ENCODE measurements at regions not wholly inside any gene's neighbourhood (a gene's known extent, or its start where the extent isn't known, plus 50 kb on each side); places are given as distances from the start of the nearest gene placed in this dataset.
A peak's percentile ranks its signal among the peaks of the same experiment; 100 is the strongest.

DNA sequence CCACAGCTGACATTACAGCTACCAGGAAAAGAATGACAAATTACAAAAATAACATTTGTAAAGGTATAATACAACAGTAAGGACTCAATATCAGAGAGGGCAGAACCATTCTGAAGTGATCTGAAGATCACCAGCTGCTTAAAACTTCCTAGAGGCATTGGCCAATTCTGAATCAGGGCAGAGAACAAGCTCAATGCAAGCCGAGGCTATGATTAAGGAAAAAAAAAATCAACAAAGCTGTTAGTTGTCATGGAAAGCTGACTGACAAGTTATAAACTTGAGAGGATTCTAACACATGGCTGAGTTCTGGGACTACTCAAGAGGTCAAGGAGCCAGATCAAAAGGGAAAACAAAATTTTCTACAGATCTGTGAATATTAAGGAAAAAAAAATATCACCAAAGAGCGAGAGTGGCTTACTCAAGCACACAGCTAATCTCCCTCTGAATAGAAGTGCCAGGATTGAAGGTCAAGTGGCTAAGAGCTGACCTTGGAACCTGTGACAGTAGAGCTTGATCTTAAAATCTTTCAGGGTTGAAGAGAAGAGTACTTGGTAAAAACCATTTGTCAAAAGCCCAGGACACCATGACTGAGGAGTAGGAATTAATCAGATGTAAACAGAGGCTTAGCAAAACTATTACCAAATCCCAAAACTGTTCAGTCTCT is 383.4 kb downstream of the USP25 start:
- no peak overlapping the region for H3K27ac ChIP-seq (ENCODE audit: low read depth in 2 of 2, low read length in 2 of 2)
- TF ChIP-seq, protein P1, sequence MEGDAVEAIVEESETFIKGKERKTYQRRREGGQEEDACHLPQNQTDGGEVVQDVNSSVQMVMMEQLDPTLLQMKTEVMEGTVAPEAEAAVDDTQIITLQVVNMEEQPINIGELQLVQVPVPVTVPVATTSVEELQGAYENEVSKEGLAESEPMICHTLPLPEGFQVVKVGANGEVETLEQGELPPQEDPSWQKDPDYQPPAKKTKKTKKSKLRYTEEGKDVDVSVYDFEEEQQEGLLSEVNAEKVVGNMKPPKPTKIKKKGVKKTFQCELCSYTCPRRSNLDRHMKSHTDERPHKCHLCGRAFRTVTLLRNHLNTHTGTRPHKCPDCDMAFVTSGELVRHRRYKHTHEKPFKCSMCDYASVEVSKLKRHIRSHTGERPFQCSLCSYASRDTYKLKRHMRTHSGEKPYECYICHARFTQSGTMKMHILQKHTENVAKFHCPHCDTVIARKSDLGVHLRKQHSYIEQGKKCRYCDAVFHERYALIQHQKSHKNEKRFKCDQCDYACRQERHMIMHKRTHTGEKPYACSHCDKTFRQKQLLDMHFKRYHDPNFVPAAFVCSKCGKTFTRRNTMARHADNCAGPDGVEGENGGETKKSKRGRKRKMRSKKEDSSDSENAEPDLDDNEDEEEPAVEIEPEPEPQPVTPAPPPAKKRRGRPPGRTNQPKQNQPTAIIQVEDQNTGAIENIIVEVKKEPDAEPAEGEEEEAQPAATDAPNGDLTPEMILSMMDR (IDR thresholded peaks at IDR 0.05; ENCODE audit: borderline replicate concordance, extremely low read depth, insufficient read depth), result no peak
- H3K9me3 ChIP-seq (ENCODE audit: control insufficient read depth in 2 of 3, insufficient read depth in 1 of 3, low read length in 3 of 3), result no peaks in the 10 kb centered on the region
- no peak for FAIRE-seq
- no peaks in the 10 kb centered on the region for H3K4me1 ChIP-seq (ENCODE audit: control insufficient read depth in 2 of 3, insufficient read depth in 2 of 3, low read depth in 1 of 3, low read length in 3 of 3)
- H3K27me3 ChIP-seq (ENCODE audit: control insufficient read depth, insufficient read depth, low read length), result no peaks in the 10 kb centered on the region
- no peaks in the 10 kb centered on the region for H3K36me3 ChIP-seq (ENCODE audit: control insufficient read depth in 2 of 3, insufficient read depth in 3 of 3, low read length in 3 of 3)
- peak in 1 of 5 donors; percentile 2 for DNase-seq
- no peak overlapping the region for H3K9ac ChIP-seq (ENCODE audit: low read length in 3 of 3)
- no peak overlapping the region for H3K4me3 ChIP-seq (ENCODE audit: low read length in 3 of 3)
- intact Hi-C loops (cut with DNase I), result no loop called here

DNA sequence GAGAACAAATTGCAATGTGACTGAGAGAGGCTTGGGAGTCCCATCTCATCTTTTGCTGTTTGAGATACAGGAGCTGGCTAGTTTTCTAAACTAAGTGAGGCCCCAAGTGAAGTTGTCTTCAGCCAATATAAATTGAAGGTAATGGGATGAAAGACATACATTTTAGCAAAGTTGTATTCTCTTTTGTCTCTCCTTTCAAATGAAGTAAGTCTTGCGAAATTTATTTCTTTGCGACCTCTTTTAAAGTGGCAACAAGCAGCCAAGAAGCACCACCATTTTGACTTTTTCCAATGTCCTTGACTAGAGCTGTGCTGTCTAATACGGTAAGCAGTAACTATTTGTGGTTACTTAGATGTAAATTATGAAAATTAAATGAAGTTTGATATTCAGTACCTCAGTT is 385.7 kb downstream of the USP25 start:
- DNase-seq (no peak), FAIRE-seq (no peak)
- TF ChIP-seq, protein P1 (IDR thresholded peaks at IDR 0.05; ENCODE audit: borderline replicate concordance, extremely low read depth, insufficient read depth), result no peak
- no peaks in the 10 kb centered on the region for H3K4me1 ChIP-seq (ENCODE audit: control insufficient read depth in 2 of 3, insufficient read depth in 2 of 3, low read depth in 1 of 3, low read length in 3 of 3)
- no peaks in the 10 kb centered on the region for H3K36me3 ChIP-seq (ENCODE audit: control insufficient read depth in 2 of 3, insufficient read depth in 3 of 3, low read length in 3 of 3)
- no peak overlapping the region for H3K9ac ChIP-seq (ENCODE audit: low read length in 3 of 3)
- intact Hi-C loops (cut with DNase I), result no loop called here
- no peak overlapping the region for H3K4me3 ChIP-seq (ENCODE audit: low read length in 3 of 3)
- no peaks in the 10 kb centered on the region for H3K9me3 ChIP-seq (ENCODE audit: control insufficient read depth in 2 of 3, insufficient read depth in 1 of 3, low read length in 3 of 3)
- no peak overlapping the region for H3K27ac ChIP-seq (ENCODE audit: low read depth in 2 of 2, low read length in 2 of 2)
- H3K27me3 ChIP-seq (ENCODE audit: control insufficient read depth, insufficient read depth, low read length), result no peaks in the 10 kb centered on the region

DNA sequence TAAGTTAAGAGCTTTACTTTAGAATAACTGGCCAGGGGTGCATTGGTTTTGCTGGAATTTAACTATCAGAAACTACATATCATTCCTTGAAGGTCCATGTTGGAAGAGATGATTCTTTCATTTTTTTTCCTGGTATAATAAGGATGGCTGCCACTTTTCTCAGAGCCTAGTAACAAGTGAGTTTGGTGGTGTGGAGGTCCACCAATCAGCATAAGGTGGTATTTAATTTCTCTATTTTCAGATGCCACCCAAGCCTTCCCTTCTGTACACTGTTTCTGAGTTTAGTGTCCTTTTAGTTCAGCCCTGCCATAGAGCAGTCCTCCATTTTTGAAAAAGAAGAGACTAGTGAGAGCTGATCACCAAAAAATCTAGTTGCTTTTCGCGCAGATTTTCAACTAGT is 386.3 kb downstream of the USP25 start:
- no peak for FAIRE-seq
- no peaks in the 10 kb centered on the region for H3K27me3 ChIP-seq (ENCODE audit: control insufficient read depth, insufficient read depth, low read length)
- no peaks in the 10 kb centered on the region for H3K9me3 ChIP-seq (ENCODE audit: control insufficient read depth in 2 of 3, insufficient read depth in 1 of 3, low read length in 3 of 3)
- H3K4me1 ChIP-seq (ENCODE audit: control insufficient read depth in 2 of 3, insufficient read depth in 2 of 3, low read depth in 1 of 3, low read length in 3 of 3), result no peaks in the 10 kb centered on the region
- DNase-seq, result no peak
- no peak overlapping the region for H3K27ac ChIP-seq (ENCODE audit: low read depth in 2 of 2, low read length in 2 of 2)
- TF ChIP-seq, protein P1 (IDR thresholded peaks at IDR 0.05; ENCODE audit: borderline replicate concordance, extremely low read depth, insufficient read depth), result no peak
- H3K9ac ChIP-seq (ENCODE audit: low read length in 3 of 3), result no peak overlapping the region
- intact Hi-C loops (cut with DNase I), result no loop called here
- H3K4me3 ChIP-seq (ENCODE audit: low read length in 3 of 3), result no peak overlapping the region
- no peaks in the 10 kb centered on the region for H3K36me3 ChIP-seq (ENCODE audit: control insufficient read depth in 2 of 3, insufficient read depth in 3 of 3, low read length in 3 of 3)

DNA sequence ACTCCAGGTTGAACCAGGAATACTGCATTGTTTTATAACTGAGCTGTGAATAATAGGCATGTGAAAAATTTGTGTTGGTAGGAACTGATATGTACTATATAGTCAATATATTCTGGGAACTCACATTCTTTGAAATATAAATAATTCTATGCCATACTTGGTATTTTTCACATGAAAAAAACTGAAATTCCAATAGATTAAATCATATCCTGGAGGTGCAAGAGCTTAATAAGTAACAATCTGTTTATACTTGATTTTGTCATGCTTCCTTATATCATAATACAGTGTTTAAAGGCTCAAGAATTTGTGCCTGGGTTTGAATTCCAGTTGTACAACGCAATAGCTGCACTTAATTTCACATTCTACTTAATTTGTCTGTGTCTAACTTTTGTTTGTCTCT is 387.0 kb downstream of the USP25 start:
- TF ChIP-seq, protein P1 (IDR thresholded peaks at IDR 0.05; ENCODE audit: borderline replicate concordance, extremely low read depth, insufficient read depth), result no peak
- FAIRE-seq, result no peak

More for the DNA sequence above, 387.0 kb downstream of the USP25 start:
- H3K27ac ChIP-seq (ENCODE audit: low read depth in 2 of 2, low read length in 2 of 2), result no peak overlapping the region
- H3K4me1 ChIP-seq (ENCODE audit: control insufficient read depth in 2 of 3, insufficient read depth in 2 of 3, low read depth in 1 of 3, low read length in 3 of 3), result no peaks in the 10 kb centered on the region
- no peak for DNase-seq
- no peaks in the 10 kb centered on the region for H3K36me3 ChIP-seq (ENCODE audit: control insufficient read depth in 2 of 3, insufficient read depth in 3 of 3, low read length in 3 of 3)
- H3K9me3 ChIP-seq (ENCODE audit: control insufficient read depth in 2 of 3, insufficient read depth in 1 of 3, low read length in 3 of 3), result no peaks in the 10 kb centered on the region
- H3K27me3 ChIP-seq (ENCODE audit: control insufficient read depth, insufficient read depth, low read length), result no peaks in the 10 kb centered on the region
- H3K4me3 ChIP-seq (ENCODE audit: low read length in 3 of 3), result no peak overlapping the region
- H3K9ac ChIP-seq (ENCODE audit: low read length in 3 of 3), result no peak overlapping the region
- intact Hi-C loops (cut with DNase I), result no loop called here
